Endothelial cell of umbilical vein (primary cell): ENCODE measurements at regions not wholly inside any gene's neighbourhood (a gene's known extent, or its start where the extent isn't known, plus 50 kb on each side); places are given as distances from the start of the nearest gene placed in this dataset.

Experiments used
- BruUV-seq: library from RNA; stranded (reverse); fragments of 400-500 nt; replicated peaks from 2 replicates; lab custom pipeline; 2021; lab: Mats Ljungman, UMichigan
- CTCF ChIA-PET: fragments of 300-600, 350-600 bp; sonication (Branson Sonifier 250); formaldehyde crosslinking; loops from one replicate; lab custom pipeline; 2021; ENCODE audit warnings: antibody characterized with exemption, inconsistent platforms; lab: Charles Lee
- POLR2A ChIA-PET: fragments of 300-600, 350-600 bp; sonication (Branson Sonifier 250); formaldehyde crosslinking; loops from one replicate; lab custom pipeline; 2021; ENCODE audit warnings: antibody characterized with exemption, inconsistent platforms; lab: Charles Lee
- DNase-seq: peaks from one replicate; pipeline ENCODE4 v3.0.0-alpha.2; 2011; ENCODE audit warnings: low read depth, low spot score
- FAIRE-seq: peaks from 2 replicates; lab custom pipeline; 2011; peaks lifted over from hg19 to GRCh38; lab: Jason Lieb, UNC
- H2AFZ ChIP-seq: 2 replicates; pipeline ENCODE4 v1.6.0; 2012; ENCODE audit warnings: low read depth, low read length, control low read depth, inconsistent platforms
- H3K27ac ChIP-seq: 2 replicates; pipeline ENCODE4 v1.5.1; 2011; ENCODE audit warnings: low read depth, mild to moderate bottlenecking, control low read depth, low read length, moderate library complexity; ENCODE audit not compliant: insufficient read depth
- H3K27me3 ChIP-seq, 2 experiments: 2 replicates each; pipeline versions ENCODE4 v1.6.0 to v1.6.1; 2011; ENCODE audit warnings: low read length in 2 of 2, mixed read lengths in 1 of 2; ENCODE audit not compliant: control insufficient read depth in 2 of 2, insufficient read depth in 2 of 2
- H3K36me3 ChIP-seq, 2 experiments: 2 replicates in 1 of 2; 3 replicates in 1 of 2; pipeline ENCODE4 v1.5.1; 2011; ENCODE audit warnings: low read length in 2 of 2, mild to moderate bottlenecking in 1 of 2, moderate library complexity in 1 of 2; ENCODE audit not compliant: control insufficient read depth in 2 of 2, insufficient read depth in 2 of 2; ENCODE audit errors: extremely low read depth in 1 of 2
- H3K4me1 ChIP-seq: 3 replicates; pipeline ENCODE4 v1.5.1; 2011; ENCODE audit warnings: mild to moderate bottlenecking, low read length; ENCODE audit not compliant: control insufficient read depth, insufficient read depth; ENCODE audit errors: extremely low read depth
- H3K4me2 ChIP-seq: 2 replicates; pipeline ENCODE4 v1.6.1; 2011; ENCODE audit warnings: low read length, control low read depth, mixed read lengths; ENCODE audit not compliant: insufficient read depth
- H3K4me3 ChIP-seq, 3 experiments: fragments of 200-600 bp in 1 of 3; sonication (generic), shearing (Covaris generic) in 1 of 3; replicated peaks in 1 of 3; 2 replicates each; pipeline ENCODE4 v1.5.1; 2011 to 2016; ENCODE audit warnings: control low read depth in 3 of 3, low read length in 3 of 3, mild to moderate bottlenecking in 2 of 3, inconsistent platforms in 1 of 3, low read depth in 1 of 3, moderate library complexity in 1 of 3; ENCODE audit not compliant: insufficient read depth in 1 of 3
- H3K79me2 ChIP-seq: 2 replicates; pipeline ENCODE4 v1.6.0; 2012; ENCODE audit warnings: low read length, inconsistent platforms; ENCODE audit not compliant: control insufficient read depth, insufficient read depth
- H3K9ac ChIP-seq: replicated peaks from 2 replicates; pipeline ENCODE3; 2011; ENCODE audit warnings: low read length, control low read depth; ENCODE audit not compliant: insufficient read depth; ENCODE audit errors: extremely low read depth
- H3K9me1 ChIP-seq: replicated peaks from 3 replicates; pipeline ENCODE4 v1.6.0; 2011; ENCODE audit warnings: mild to moderate bottlenecking, low read length; ENCODE audit not compliant: control insufficient read depth, insufficient read depth; ENCODE audit errors: extremely low read depth
- H3K9me3 ChIP-seq: replicated peaks from 2 replicates; pipeline ENCODE4 v1.5.1; 2012; ENCODE audit warnings: low read length, inconsistent platforms; ENCODE audit not compliant: control insufficient read depth, insufficient read depth
- H4K20me1 ChIP-seq: replicated peaks from 2 replicates; pipeline ENCODE3; 2011; ENCODE audit warnings: mild to moderate bottlenecking, low read length; ENCODE audit not compliant: control insufficient read depth, insufficient read depth; ENCODE audit errors: extremely low read depth
- CTCF ChIP-seq, 2 donors: IDR thresholded peaks; 1 replicate in 1 of 2; 2 replicates in 1 of 2; pipeline ENCODE4 v1.5.1; 2011; ENCODE audit warnings: low read length in 2 of 2, mild to moderate bottlenecking in 2 of 2, moderate library complexity in 2 of 2, control low read depth in 1 of 2, inconsistent platforms in 1 of 2, low read depth in 1 of 2; ENCODE audit not compliant: insufficient read depth in 1 of 2; ENCODE audit errors: extremely low read depth in 1 of 2
- EZH2 ChIP-seq: IDR thresholded peaks from 2 replicates; pipeline ENCODE4 v1.6.1; 2012; ENCODE audit warnings: borderline replicate concordance, low read depth, mild to moderate bottlenecking, moderate library complexity, low read length, inconsistent platforms; ENCODE audit not compliant: severe bottlenecking
- FOS ChIP-seq: IDR thresholded peaks from 2 replicates; pipeline ENCODE4 v1.6.1; 2011; ENCODE audit warnings: mild to moderate bottlenecking, low read length, moderate library complexity, borderline replicate concordance; ENCODE audit not compliant: insufficient read depth
- GATA2 ChIP-seq: IDR thresholded peaks from 2 replicates; pipeline ENCODE4 v1.7.0; 2011; ENCODE audit warnings: low read depth, mild to moderate bottlenecking, moderate library complexity, mixed read lengths, low read length; ENCODE audit not compliant: insufficient read length, insufficient read depth
- JUN ChIP-seq: IDR thresholded peaks from 2 replicates; pipeline ENCODE4 v1.6.1; 2011; ENCODE audit warnings: borderline replicate concordance, low read depth; ENCODE audit not compliant: insufficient read length, insufficient read depth
- MAX ChIP-seq: IDR thresholded peaks from 2 replicates; pipeline ENCODE4 v1.6.1; 2011; ENCODE audit not compliant: insufficient read depth, insufficient read length
- MYC ChIP-seq: IDR thresholded peaks from one replicate; pipeline ENCODE4 v1.6.1; 2011; ENCODE audit warnings: mild to moderate bottlenecking, low read depth, low read length
- POLR2A ChIP-seq: IDR thresholded peaks from 2 replicates; pipeline ENCODE4 v1.6.1; 2012; ENCODE audit warnings: low read depth, mild to moderate bottlenecking, control low read depth, low read length
- POLR2AphosphoS5 ChIP-seq: IDR thresholded peaks from 2 replicates; pipeline ENCODE4 v1.6.1; 2012; ENCODE audit warnings: low read depth, mild to moderate bottlenecking, control low read depth, low read length, moderate library complexity; ENCODE audit not compliant: insufficient read depth
- dilution Hi-C: fragments of 300-500 bp; cut with MboI; formaldehyde crosslinking; loops from one replicate; pipeline ENCODE4 v1.15.0; 2019; ENCODE audit warnings: low sequenced_read_pairs; ENCODE audit not compliant: extremely low pct_ligation_motif_present
- intact Hi-C: fragments of 100-400 bp; cut with micrococcal nuclease; formaldehyde crosslinking; loops from one replicate; pipeline ENCODE4 v1.10.0; 2022

GRCh38 chr11:121800731-121801393 lies 315.2 kb downstream of the BLID start:
- CTCF ChIA-PET = no interaction called here
- BruUV-seq = no TSS peak

More at GRCh38 chr11:121800731-121801393, 315.2 kb downstream of the BLID start:
- Histone ChIP-seq H3K9ac (no peak overlapping the region), H3K9me1 (no peaks in the 10 kb centered on the region), H3K4me1 (no peaks in the 10 kb centered on the region), H3K36me3 (no peaks in the 10 kb centered on the region), H3K4me3 (no peak overlapping the region), H3K4me2 (no peak overlapping the region), H3K9me3 (no peaks in the 10 kb centered on the region), H3K27me3 (peaks cover 2 to 13% of the 10 kb centered on the region in 2 experiments), H4K20me1 (no peaks in the 10 kb centered on the region), H2AFZ (no peak overlapping the region), H3K79me2 (no peaks in the 10 kb centered on the region), H3K27ac (no peak overlapping the region)
- intact Hi-C loops (no loop called here), dilution Hi-C loops (no loop called here)
- FAIRE-seq (no peak), DNase-seq (no peak)
- TF ChIP-seq EZH2 (no peak), GATA2 (no peak), MAX (no peak), POLR2A (no peak), POLR2AphosphoS5 (no peak), JUN (no peak), CTCF (IDR thresholded peaks at IDR 0.05; ENCODE audit: extremely low read depth in 1 of 2, insufficient read depth in 1 of 2, low read depth in 1 of 2, low read length in 2 of 2) (no peak), FOS (no peak), MYC (no peak)
- POLR2A ChIA-PET = no interaction called here
